GM12873 (cell line): ENCODE measurements at regions not wholly inside any gene's neighbourhood (a gene's known extent, or its start where the extent isn't known, plus 50 kb on each side); places are given as distances from the start of the nearest gene placed in this dataset.

ENCODE experiments used
- TF ChIP-seq, protein P1 (sequence below): IDR thresholded peaks from 2 replicates; pipeline ENCODE4 v1.5.1; 2012; ENCODE audit warnings: low read depth, mild to moderate bottlenecking, moderate library complexity, low read length, control low read depth; ENCODE audit not compliant: insufficient read depth; ENCODE audit errors: missing control alignments

DNA sequence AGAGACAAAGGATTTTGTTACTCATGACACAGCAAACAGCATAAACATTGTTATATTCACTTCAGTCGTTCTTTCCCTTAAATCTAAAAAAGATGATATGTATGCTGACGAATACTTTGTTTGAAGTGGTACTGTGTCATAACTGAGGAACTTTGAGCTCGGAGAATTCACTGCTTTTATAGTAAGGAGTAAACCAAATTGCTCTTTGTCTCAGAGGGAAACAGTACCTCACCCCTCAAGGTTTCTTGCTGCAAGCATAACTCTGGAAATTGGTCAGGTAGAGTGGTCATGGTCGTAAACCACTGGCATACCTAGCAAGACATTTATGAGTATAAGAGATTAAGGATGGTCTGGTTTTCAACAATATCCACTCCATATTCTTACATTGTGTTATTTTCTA lies 160.2 kb upstream of the OR4E1 start:
- TF ChIP-seq, protein P1, sequence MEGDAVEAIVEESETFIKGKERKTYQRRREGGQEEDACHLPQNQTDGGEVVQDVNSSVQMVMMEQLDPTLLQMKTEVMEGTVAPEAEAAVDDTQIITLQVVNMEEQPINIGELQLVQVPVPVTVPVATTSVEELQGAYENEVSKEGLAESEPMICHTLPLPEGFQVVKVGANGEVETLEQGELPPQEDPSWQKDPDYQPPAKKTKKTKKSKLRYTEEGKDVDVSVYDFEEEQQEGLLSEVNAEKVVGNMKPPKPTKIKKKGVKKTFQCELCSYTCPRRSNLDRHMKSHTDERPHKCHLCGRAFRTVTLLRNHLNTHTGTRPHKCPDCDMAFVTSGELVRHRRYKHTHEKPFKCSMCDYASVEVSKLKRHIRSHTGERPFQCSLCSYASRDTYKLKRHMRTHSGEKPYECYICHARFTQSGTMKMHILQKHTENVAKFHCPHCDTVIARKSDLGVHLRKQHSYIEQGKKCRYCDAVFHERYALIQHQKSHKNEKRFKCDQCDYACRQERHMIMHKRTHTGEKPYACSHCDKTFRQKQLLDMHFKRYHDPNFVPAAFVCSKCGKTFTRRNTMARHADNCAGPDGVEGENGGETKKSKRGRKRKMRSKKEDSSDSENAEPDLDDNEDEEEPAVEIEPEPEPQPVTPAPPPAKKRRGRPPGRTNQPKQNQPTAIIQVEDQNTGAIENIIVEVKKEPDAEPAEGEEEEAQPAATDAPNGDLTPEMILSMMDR, result no peak

DNA sequence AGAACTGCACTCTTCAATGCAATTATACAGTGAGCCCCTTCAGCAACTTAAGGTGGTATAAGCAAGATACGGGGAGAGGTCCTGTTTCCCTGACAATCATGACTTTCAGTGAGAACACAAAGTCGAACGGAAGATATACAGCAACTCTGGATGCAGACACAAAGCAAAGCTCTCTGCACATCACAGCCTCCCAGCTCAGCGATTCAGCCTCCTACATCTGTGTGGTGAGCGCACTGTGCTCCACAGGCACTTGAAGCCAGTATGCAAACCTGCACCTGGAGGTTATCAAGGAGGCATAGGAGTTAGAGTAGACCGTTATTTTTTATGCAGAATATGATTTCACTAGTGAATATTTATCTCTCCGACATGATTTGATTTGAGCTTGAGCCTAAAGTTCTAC lies 152.2 kb upstream of the OR4E1 start:
- TF ChIP-seq, protein P1, result no peak

DNA sequence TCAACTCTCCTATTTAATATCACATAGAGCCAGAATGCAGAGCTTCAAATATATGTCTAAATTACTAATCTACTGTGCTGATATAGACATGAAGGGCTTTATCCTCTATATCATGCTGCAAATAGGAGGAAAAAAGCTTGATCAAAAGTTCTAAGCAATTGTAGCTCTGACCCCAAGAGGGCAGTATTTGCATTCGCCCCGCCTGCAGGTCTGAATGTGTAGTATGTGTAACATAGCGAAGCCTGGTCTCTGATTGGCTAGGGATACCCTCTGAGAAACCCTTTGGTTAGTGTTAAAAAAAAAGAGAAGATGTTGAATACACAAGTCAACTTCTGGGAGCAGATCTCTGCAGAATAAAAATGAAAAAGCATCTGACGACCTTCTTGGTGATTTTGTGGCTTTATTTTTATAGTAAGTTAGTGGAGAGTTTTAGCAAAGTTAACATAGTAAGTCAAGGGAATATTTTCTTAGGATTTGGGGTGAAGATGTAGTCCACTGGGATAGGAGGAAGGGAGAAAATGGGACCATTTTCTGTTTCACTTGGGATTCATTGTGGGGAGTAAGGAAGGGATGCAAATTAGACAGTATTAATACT lies 151.6 kb upstream of the OR4E1 start:
- TF ChIP-seq, protein P1, result peak; percentile 62

DNA sequence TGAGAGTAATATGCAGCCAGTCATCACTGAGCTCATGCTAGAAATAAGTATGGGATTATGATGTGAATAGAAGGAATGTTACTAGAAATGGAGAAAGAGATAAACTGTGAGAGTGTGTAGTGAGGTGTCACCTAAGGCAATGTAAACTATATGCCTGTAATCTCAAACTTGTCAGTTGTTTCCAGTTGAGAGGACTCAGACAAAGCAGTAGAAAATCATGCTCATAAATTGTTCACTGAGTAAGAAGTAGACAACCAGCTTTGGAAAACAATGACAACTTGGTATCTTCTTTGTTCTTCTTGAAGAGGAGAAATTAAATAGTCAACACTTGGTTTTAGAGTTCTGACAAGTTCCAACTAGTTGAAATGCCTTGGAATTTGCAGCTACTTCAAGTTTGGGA lies 148.5 kb upstream of the OR4E1 start:
- TF ChIP-seq, protein P1, result no peak

DNA sequence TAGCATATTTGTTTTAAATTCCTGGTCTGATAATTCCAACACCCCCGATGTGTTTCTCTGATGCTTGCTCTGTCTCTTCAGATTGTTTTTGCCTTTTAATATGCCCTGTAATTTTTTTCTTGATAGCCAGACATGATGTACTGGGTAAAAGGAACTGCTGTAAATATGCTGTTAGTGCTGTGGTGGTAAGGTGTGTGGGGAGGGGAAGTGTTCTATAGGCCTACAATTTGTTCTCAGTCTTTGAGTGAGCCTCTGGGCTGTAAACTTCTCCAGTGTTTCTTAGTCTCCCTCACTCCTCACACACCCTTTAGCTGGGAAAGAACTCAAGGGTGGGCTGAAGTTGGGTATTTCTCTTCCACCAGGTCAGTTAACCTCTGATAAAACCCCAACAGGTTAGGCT lies 147.0 kb upstream of the OR4E1 start:
- TF ChIP-seq, protein P1, result no peak

DNA sequence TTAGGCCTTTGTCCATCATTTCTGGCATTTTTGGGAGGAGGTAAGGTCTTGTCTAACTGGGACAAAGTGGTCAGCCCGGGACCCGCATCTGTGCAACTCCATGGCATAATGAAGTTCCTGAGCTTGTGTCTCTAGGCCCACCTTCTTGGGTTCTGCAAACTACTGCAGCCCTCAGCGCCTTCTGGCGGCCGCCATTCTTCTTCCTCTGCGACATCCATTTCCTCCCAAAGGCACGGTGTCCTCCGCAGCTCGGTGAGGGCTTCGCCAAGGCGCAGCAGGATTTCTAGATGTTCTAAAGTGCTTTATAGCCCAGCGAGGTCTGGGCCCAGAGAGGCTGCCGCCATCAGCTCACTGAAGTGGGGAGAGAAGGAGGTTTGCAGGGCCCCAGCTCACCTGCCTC lies 134.4 kb upstream of the OR4E1 start:
- TF ChIP-seq, protein P1, result no peak

DNA sequence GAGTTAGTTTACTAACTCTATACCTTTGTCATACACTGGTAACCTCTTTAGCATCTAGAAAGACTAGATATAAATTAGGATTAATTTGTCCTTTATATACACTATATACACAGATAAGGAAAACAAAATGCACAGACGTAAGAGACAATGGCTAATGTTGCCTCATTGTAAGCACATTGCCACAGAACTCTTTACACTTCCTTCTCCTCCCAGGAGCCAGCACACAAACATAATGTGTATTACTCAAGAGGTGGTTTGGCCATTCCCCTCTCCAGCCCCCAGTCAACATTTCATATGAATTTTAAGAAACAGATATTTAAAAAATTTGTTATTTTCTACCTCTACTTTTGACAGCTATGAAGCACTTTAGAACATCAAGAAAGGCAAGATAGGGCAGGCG lies 131.4 kb upstream of the OR4E1 start:
- TF ChIP-seq, protein P1, result no peak
